Gastrocnemius medialis (tissue), 4 donors: ENCODE measurements at regions not wholly inside any gene's neighbourhood (a gene's known extent, or its start where the extent isn't known, plus 50 kb on each side); places are given as distances from the start of the nearest gene placed in this dataset.

ENCODE experiments used
- CTCF ChIP-seq, 5 experiments: fragments of 450-650 bp in 3 of 5; fragments of 200-600 bp in 2 of 5; sonication (generic) in 2 of 5; IDR thresholded peaks in 4 of 5; conservative IDR thresholded peaks in 1 of 5; 1 replicate in 4 of 5; 2 replicates in 1 of 5; pipeline ENCODE4 v1.5.1; 2016 to 2019; ENCODE audit warnings: antibody characterized with exemption in 5 of 5, mild to moderate bottlenecking in 3 of 5, moderate library complexity in 3 of 5
- POLR2A ChIP-seq, 2 donors: fragments of 450-650 bp; IDR thresholded peaks; one replicate each; pipeline ENCODE4 v1.6.1; 2017; ENCODE audit warnings: antibody characterized with exemption in 2 of 2, mild to moderate bottlenecking in 2 of 2, moderate library complexity in 2 of 2

DNA sequence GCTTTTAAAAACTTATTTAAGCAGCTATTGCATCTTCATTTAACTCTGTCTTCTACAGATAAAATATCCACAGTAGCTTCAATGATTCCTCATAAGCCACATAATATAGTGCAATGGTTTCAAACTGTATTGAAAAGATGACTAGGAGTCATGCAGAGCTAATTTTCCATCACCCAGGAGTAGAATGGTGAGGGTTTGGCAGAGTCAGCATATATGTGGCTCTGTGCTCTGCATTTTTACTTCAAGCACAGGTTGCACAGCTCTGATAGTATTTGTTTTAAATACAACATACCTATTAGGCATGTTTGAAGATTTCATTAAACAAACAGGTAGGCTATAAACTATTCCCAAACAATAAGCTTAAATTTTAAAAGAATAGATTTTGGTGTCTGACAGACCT is 731.9 kb upstream of the VRK2 start:
- TF ChIP-seq CTCF (IDR thresholded peaks at IDR 0.05 in 4 of 5, conservative IDR thresholded peaks at IDR 0.05 in 1 of 5) (no peak), POLR2A (IDR thresholded peaks at IDR 0.05) (no peak)
